Mesendoderm (in vitro differentiated cells): ENCODE measurements at regions not wholly inside any gene's neighbourhood (a gene's known extent, or its start where the extent isn't known, plus 50 kb on each side); places are given as distances from the start of the nearest gene placed in this dataset.
A peak's percentile ranks its signal among the peaks of the same experiment; 100 is the strongest.

ENCODE experiments used
- DNase-seq: peaks from one replicate; pipeline ENCODE4 v3.0.0; 2013
- H2AK5ac ChIP-seq: 2 replicates; pipeline ENCODE4 v1.6.1; 2013; ENCODE audit warnings: low read length, inconsistent platforms
- H2BK120ac ChIP-seq: 2 replicates; pipeline ENCODE4 v1.6.1; 2013; ENCODE audit warnings: low read depth, mild to moderate bottlenecking, low read length, moderate library complexity, mixed read lengths
- H2BK15ac ChIP-seq: replicated peaks from 2 replicates; pipeline ENCODE4 v1.6.1; 2013; ENCODE audit warnings: low read depth, mild to moderate bottlenecking, moderate library complexity
- H2BK5ac ChIP-seq: 2 replicates; pipeline ENCODE4 v1.6.1; 2013; ENCODE audit warnings: low read length, inconsistent platforms
- H3K18ac ChIP-seq: 2 replicates; pipeline ENCODE4 v1.6.1; 2013; ENCODE audit warnings: mild to moderate bottlenecking, low read length, mixed read lengths
- H3K23ac ChIP-seq: one replicate; pipeline ENCODE4 v1.6.1; 2013; ENCODE audit warnings: low read length
- H3K27ac ChIP-seq: 2 replicates; pipeline ENCODE4 v1.5.1; 2013; ENCODE audit warnings: low read depth, mild to moderate bottlenecking, inconsistent platforms, low read length, moderate library complexity
- H3K27me3 ChIP-seq: 2 replicates; pipeline ENCODE4 v1.6.1; 2013; ENCODE audit warnings: low read length, control low read depth, mild to moderate bottlenecking, inconsistent platforms; ENCODE audit not compliant: insufficient read depth, poor library complexity
- H3K36me3 ChIP-seq: 2 replicates; pipeline ENCODE4 v1.6.1; 2013; ENCODE audit warnings: low read length, inconsistent platforms; ENCODE audit not compliant: control insufficient read depth, insufficient read depth
- H3K4ac ChIP-seq: one replicate; pipeline ENCODE4 v1.6.1; 2013; ENCODE audit warnings: low read depth, mild to moderate bottlenecking, low read length, moderate library complexity
- H3K4me1 ChIP-seq: 2 replicates; pipeline ENCODE4 v1.6.1; 2013; ENCODE audit warnings: low read depth, low read length, inconsistent platforms; ENCODE audit not compliant: control insufficient read depth
- H3K4me2 ChIP-seq: 2 replicates; pipeline ENCODE4 v1.6.1; 2013; ENCODE audit warnings: low read length
- H3K4me3 ChIP-seq: 2 replicates; pipeline ENCODE4 v1.5.1; 2013; ENCODE audit warnings: mild to moderate bottlenecking, low read length
- H3K56ac ChIP-seq: one replicate; pipeline ENCODE4 v1.6.1; 2013; ENCODE audit warnings: low read length
- H3K79me1 ChIP-seq: 2 replicates; pipeline ENCODE4 v1.6.1; 2013; ENCODE audit warnings: low read length, inconsistent platforms
- H3K79me2 ChIP-seq: 2 replicates; pipeline ENCODE4 v1.6.1; 2013; ENCODE audit warnings: mild to moderate bottlenecking, low read length; ENCODE audit not compliant: control insufficient read depth, insufficient read depth
- H3K9ac ChIP-seq: 2 replicates; pipeline ENCODE4 v1.6.1; 2013; ENCODE audit warnings: low read length, inconsistent platforms
- H4K5ac ChIP-seq: one replicate; pipeline ENCODE4 v1.6.1; 2013; ENCODE audit warnings: low read length
- H4K8ac ChIP-seq: one replicate; pipeline ENCODE4 v1.6.1; 2013; ENCODE audit warnings: low read depth, mild to moderate bottlenecking, control low read depth, low read length, moderate library complexity
- WGBS: extraction: QIAGEN DNeasy Blood & Tissue Kit; methylation state at CpG from one replicate; pipeline ENCODE4 v1.1.7; 2013; ENCODE audit warnings: low lambda C conversion rate, missing lambda C conversion rate; ENCODE audit not compliant: insufficient coverage; ENCODE audit errors: extremely low coverage; 5-methylcytosine and 5-hydroxymethylcytosine counted together

DNA sequence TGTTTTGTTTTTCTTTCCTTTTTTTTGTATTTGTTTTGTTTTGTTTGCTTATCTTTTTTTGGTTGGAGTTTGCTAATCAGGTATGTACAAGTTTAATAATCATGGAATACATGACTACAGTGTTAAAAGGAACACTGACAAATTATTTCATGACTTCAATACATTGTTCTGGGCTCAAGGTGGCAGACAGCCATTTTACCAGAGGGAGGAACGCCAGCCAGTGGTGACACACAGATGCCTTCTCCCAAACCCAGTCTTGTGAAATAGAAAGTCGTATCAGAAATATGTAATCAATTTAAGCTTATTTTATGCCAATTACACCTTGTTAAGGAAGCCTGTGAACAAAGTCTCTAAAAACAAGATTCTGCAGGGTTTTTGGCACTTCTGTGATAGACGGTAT, 264.0 kb upstream of the EPHA4 start:
- WGBS, result no CpG with 5 or more reads among the region's 3 CpGs
- Histone ChIP-seq H3K4me2 (no peak overlapping the region), H2BK5ac (no peak overlapping the region)

DNA sequence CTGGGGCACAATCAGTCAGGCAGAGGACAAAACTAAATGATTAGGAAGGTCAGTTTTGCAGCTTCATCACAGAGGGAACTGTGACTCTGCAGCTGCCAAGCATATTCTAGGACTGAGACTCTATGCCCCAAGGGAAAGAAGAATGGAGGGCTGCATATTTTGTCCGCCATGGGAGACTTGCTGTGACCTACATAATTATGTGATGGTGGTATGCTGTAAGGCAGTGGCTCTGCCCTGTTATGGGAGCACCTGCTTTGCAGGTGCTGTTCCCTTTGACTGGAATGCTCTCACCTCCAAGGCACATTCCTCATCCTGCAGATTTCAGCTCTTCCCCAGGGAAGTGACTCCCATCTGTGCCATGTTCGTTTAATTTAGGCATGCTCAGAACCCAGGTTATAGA, 261.9 kb upstream of the EPHA4 start:
- H3K9ac ChIP-seq, result no peak overlapping the region
- no peak overlapping the region for H2BK15ac ChIP-seq
- H3K4me3 ChIP-seq, result no peak overlapping the region
- H3K36me3 ChIP-seq, result no peaks in the 10 kb centered on the region
- no peaks in the 10 kb centered on the region for H3K79me1 ChIP-seq
- no peak overlapping the region for H3K27ac ChIP-seq
- H3K4me1 ChIP-seq, result no peaks in the 10 kb centered on the region
- no peak overlapping the region for H4K5ac ChIP-seq
- WGBS, result no CpG with 5 or more reads among the region's 2 CpGs
- H3K4me2 ChIP-seq, result no peak overlapping the region
- no peak overlapping the region for H2AK5ac ChIP-seq
- DNase-seq, result no peak
- no peak overlapping the region for H3K18ac ChIP-seq
- H2BK120ac ChIP-seq, result no peak overlapping the region
- H4K8ac ChIP-seq, result no peak overlapping the region
- no peaks in the 10 kb centered on the region for H3K79me2 ChIP-seq
- no peak overlapping the region for H3K23ac ChIP-seq
- H2BK5ac ChIP-seq, result no peak overlapping the region
- H3K56ac ChIP-seq, result no peak overlapping the region
- H3K4ac ChIP-seq, result no peak overlapping the region
- no peaks in the 10 kb centered on the region for H3K27me3 ChIP-seq

More for the DNA sequence above, 264.0 kb upstream of the EPHA4 start:
- no peaks in the 10 kb centered on the region for H3K4me1 ChIP-seq
- no peak overlapping the region for H3K4me3 ChIP-seq
- no peaks in the 10 kb centered on the region for H3K36me3 ChIP-seq
- H2BK15ac ChIP-seq, result no peak overlapping the region
- no peak overlapping the region for H4K5ac ChIP-seq
- H3K27ac ChIP-seq, result no peak overlapping the region
- no peak overlapping the region for H2AK5ac ChIP-seq
- H3K9ac ChIP-seq, result no peak overlapping the region
- no peak overlapping the region for H3K4ac ChIP-seq
- H3K56ac ChIP-seq, result no peak overlapping the region
- DNase-seq, result no peak
- no peaks in the 10 kb centered on the region for H3K27me3 ChIP-seq
- H3K79me2 ChIP-seq, result no peaks in the 10 kb centered on the region
- no peak overlapping the region for H3K23ac ChIP-seq
- H4K8ac ChIP-seq, result no peak overlapping the region
- H3K18ac ChIP-seq, result no peak overlapping the region
- no peak overlapping the region for H2BK120ac ChIP-seq
- no peaks in the 10 kb centered on the region for H3K79me1 ChIP-seq

DNA sequence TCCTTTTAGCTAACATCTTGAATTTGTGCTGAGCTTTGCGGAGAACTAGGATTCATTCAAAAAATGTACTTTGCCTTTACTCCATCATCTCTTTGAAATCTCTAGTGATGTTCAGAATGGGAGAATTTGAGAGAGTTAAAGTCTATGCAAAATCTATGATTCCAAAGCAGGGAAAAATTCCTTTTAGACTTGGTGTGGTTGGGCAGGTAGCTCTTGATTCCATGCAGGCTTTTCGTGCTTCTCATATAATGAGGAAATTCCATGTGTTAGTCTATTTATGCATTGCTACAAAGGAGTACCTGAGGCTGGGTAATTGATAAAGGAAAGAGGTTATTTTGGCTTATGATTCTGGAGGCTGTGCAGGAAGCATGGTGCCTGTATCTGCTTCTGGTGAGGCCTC, 258.9 kb upstream of the EPHA4 start:
- Histone ChIP-seq H3K36me3 (no peaks in the 10 kb centered on the region), H3K4me3 (no peak overlapping the region), H2AK5ac (no peak overlapping the region), H4K8ac (no peak overlapping the region), H3K23ac (no peak overlapping the region), H2BK120ac (no peak overlapping the region), H3K79me1 (no peaks in the 10 kb centered on the region), H3K4me1 (no peaks in the 10 kb centered on the region), H2BK5ac (no peak overlapping the region), H4K5ac (no peak overlapping the region), H3K18ac (no peak overlapping the region), H2BK15ac (no peak overlapping the region), H3K4me2 (no peak overlapping the region), H3K27ac (no peak overlapping the region), H3K9ac (no peak overlapping the region), H3K4ac (no peak overlapping the region), H3K56ac (no peak overlapping the region), H3K79me2 (no peaks in the 10 kb centered on the region), H3K27me3 (no peaks in the 10 kb centered on the region)
- no CpG with 5 or more reads among the region's 2 CpGs for WGBS
- no peak for DNase-seq

DNA sequence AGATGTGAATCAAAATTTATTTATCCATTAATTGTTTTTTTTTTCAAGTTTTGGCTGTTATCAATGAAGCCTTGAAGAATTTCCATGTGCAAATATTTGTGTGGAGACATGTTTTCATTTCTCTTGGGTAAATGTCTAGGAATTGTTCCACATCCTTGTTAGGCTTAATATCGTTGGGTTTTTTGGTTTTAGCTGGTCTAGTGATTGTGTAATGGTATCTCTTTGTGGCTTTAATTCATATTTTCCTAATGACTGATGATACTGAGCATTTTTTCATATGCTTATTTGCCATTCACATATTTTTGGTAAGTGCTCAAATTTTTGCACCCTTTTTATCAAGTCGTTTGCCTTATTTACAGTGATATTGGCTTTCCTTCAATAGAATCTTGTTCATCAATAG, 250.3 kb upstream of the EPHA4 start:
- Histone ChIP-seq H2BK5ac (no peak overlapping the region), H3K9ac (no peak overlapping the region), H3K27me3 (no peaks in the 10 kb centered on the region), H3K4me3 (no peak overlapping the region), H3K79me2 (no peaks in the 10 kb centered on the region), H2BK15ac (no peak overlapping the region), H3K79me1 (no peaks in the 10 kb centered on the region), H3K4me2 (no peak overlapping the region), H3K23ac (no peak overlapping the region), H3K27ac (no peak overlapping the region), H3K36me3 (no peaks in the 10 kb centered on the region), H4K8ac (no peak overlapping the region), H2AK5ac (no peak overlapping the region), H4K5ac (no peak overlapping the region), H3K4ac (no peak overlapping the region), H2BK120ac (no peak overlapping the region), H3K56ac (no peak overlapping the region), H3K4me1 (no peaks in the 10 kb centered on the region), H3K18ac (no peak overlapping the region)
- WGBS, result no CpG with 5 or more reads among the region's 2 CpGs
- no peak for DNase-seq

- Histone ChIP-seq H3K36me3 (no peaks in the 10 kb centered on the region), H3K4ac (no peak overlapping the region), H3K56ac (no peak overlapping the region), H3K79me1 (no peaks in the 10 kb centered on the region), H3K23ac (no peak overlapping the region), H3K79me2 (no peaks in the 10 kb centered on the region), H4K8ac (no peak overlapping the region), H3K27me3 (no peaks in the 10 kb centered on the region), H2BK5ac (no peak overlapping the region), H3K27ac (no peak overlapping the region), H4K5ac (no peak overlapping the region), H2BK15ac (no peak overlapping the region), H3K4me1 (no peaks in the 10 kb centered on the region), H3K4me3 (no peak overlapping the region), H3K4me2 (no peak overlapping the region), H3K9ac (no peak overlapping the region), H2BK120ac (no peak overlapping the region), H3K18ac (no peak overlapping the region), H2AK5ac (no peak overlapping the region)
- peak; percentile 43 for DNase-seq
- no CpG with 5 or more reads among the region's 9 CpGs for WGBS
These were observed 246.7 kb upstream of the EPHA4 start for GRCh38 chr2:221818616-221819320.

DNA sequence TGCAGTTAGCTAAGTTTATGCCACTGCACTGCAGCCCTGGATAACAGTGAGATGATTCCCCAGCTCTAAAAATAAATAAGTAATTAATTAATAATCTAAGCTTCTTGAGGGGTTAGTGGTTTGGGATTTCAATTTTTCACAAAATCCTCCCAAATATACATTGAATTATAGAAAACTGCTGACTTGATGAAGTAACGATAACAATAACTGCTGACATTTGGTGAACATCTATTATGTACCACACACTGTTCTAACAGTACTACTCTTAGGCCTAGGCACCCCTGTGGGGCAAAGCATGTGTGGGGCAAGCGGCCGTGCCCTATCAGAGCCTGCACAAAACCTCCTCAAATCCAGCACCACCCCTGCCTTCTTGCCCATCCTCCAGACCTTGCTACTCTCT, 245.8 kb upstream of the EPHA4 start:
- no peak overlapping the region for H3K4me2 ChIP-seq
- H2BK15ac ChIP-seq, result no peak overlapping the region
- no peaks in the 10 kb centered on the region for H3K79me2 ChIP-seq
- no peak overlapping the region for H3K4me3 ChIP-seq
- no peak overlapping the region for H4K8ac ChIP-seq
- H3K18ac ChIP-seq, result no peak overlapping the region
- H3K4me1 ChIP-seq, result no peaks in the 10 kb centered on the region
- no peak overlapping the region for H2BK120ac ChIP-seq
- H3K27ac ChIP-seq, result no peak overlapping the region
- no peaks in the 10 kb centered on the region for H3K27me3 ChIP-seq
- no peak overlapping the region for H3K23ac ChIP-seq
- no peak for DNase-seq
- no peaks in the 10 kb centered on the region for H3K79me1 ChIP-seq
- H3K36me3 ChIP-seq, result no peaks in the 10 kb centered on the region
- no peak overlapping the region for H2BK5ac ChIP-seq
- no peak overlapping the region for H3K9ac ChIP-seq
- H3K56ac ChIP-seq, result no peak overlapping the region
- H2AK5ac ChIP-seq, result no peak overlapping the region
- no CpG with 5 or more reads among the region's 3 CpGs for WGBS
- H3K4ac ChIP-seq, result no peak overlapping the region
- no peak overlapping the region for H4K5ac ChIP-seq
